NCI-H748 treated with DMSO at 0.1 percent for 48 hours (cell line): ENCODE measurements at regions not wholly inside any gene's neighbourhood (a gene's known extent, or its start where the extent isn't known, plus 50 kb on each side); places are given as distances from the start of the nearest gene placed in this dataset.

Experiments used
- DNase-seq: peaks from one replicate; lab custom pipeline; 2025; lab: John Stamatoyannopoulos, UW

- no peak for DNase-seq
Observed at GRCh38 chr3:107992976-107993684, 97.7 kb downstream of the CD47 start.

DNA sequence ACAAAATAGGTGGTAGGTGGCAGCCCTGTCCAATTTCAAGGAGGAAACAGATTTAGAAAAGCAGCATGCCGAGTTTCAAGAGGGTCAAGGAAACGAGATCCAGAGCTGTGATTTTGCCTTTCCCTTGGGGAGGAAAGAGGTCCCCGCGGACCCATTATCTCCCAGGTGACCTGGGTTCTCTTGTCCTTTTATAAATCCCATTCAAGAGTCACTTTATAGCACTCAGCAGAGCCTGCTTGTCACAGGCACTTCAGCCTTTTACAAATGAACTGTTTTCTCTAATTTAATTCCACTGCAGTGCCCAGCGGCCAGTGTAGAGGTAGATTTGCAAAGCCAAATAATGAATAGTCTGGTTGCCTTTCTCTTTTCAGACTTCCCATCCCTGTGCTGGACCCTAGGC is 99.9 kb downstream of the CD47 start:
- no peak for DNase-seq

DNA sequence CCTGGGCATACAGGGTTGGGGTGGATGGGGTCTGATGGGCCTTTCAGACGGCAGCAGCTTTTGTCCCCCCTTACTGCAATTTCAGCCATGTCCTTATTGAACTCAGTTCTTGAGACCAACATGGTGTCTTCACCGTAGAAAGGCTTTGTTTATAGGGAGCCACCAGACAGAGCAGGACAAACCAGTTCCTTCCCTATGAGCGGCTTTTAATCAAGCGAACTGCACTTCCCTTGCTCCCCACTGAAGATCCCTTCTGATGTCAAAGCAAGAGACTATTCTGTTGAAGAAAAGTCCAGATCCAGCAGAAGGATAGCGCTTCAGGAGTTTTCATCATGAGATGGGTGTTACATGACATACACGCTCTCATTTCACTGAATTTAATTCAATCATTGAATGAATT is 100.4 kb downstream of the CD47 start:
- DNase-seq: no peak

- no peak for DNase-seq
Observed at GRCh38 chr3:107989661-107990060, 101.2 kb downstream of the CD47 start.

- DNase-seq: no peak
Observed at GRCh38 chr3:107988460-107989175, 102.2 kb downstream of the CD47 start.

GRCh38 chr3:107987036-107987939 is 103.5 kb downstream of the CD47 start:
- DNase-seq: peak; percentile 39

- no peak for DNase-seq
Observed at GRCh38 chr3:107986505-107986904, 104.3 kb downstream of the CD47 start.

DNA sequence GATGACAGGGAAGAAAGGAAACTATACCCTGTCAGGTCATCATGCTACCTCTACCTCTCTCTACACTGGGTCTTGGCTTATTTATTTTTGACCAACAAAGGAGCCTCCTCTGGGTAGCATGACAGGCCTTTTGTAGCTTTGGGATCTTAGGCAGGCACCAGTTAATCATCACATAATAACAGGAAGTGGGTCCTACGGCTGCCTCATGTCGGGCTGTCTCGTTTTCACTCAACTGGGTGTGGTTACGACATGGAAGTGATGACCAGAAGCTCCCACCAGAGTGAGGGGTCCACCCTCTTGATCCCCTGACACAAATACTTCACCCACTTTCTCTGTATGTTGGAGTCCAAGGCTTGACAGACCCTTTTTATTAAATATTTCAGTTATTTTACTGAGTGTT is 105.3 kb downstream of the CD47 start:
- DNase-seq: no peak

GRCh38 chr3:107983247-107983646 is 107.6 kb downstream of the CD47 start:
- DNase-seq: no peak

DNA sequence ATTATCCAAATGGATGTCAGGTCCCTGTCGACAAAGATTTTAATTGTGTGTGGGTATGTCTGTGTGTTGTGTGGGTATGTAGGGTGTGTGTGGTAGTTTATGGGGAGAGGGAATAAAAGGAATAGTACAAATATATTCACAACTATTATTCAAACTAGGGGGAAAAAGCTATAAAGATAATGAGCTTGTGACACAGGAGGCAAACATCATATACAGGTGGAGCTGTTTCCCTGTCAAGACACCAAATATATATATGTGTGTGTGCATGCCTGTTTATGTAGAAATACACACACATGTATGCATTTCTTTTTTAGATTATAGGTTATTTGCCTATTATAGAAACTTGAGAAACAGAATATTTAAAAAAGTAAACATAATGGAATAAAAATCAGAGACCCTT is 108.7 kb downstream of the CD47 start:
- DNase-seq: no peak

- DNase-seq: no peak
Observed at GRCh38 chr3:107981471-107982111, 109.2 kb downstream of the CD47 start.

DNA sequence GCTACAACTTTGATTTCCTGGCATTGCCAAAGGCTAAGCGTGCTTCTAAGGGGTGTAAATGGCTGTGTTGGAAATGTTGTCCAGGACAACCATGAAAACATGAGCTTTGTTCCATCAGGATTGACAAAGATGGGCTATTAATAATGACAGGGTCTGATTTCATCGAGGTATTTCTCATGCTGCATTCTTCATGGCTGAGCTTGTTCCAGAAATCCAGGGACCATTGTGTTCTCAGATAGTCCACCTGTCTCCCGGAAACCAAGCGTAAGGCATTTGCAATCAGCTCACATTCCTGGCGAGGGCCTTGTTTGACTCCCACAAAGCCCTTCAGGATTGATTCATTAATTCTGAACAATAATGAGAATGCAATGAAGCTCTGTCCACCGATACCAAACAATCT is 111.3 kb downstream of the CD47 start:
- no peak for DNase-seq

DNA sequence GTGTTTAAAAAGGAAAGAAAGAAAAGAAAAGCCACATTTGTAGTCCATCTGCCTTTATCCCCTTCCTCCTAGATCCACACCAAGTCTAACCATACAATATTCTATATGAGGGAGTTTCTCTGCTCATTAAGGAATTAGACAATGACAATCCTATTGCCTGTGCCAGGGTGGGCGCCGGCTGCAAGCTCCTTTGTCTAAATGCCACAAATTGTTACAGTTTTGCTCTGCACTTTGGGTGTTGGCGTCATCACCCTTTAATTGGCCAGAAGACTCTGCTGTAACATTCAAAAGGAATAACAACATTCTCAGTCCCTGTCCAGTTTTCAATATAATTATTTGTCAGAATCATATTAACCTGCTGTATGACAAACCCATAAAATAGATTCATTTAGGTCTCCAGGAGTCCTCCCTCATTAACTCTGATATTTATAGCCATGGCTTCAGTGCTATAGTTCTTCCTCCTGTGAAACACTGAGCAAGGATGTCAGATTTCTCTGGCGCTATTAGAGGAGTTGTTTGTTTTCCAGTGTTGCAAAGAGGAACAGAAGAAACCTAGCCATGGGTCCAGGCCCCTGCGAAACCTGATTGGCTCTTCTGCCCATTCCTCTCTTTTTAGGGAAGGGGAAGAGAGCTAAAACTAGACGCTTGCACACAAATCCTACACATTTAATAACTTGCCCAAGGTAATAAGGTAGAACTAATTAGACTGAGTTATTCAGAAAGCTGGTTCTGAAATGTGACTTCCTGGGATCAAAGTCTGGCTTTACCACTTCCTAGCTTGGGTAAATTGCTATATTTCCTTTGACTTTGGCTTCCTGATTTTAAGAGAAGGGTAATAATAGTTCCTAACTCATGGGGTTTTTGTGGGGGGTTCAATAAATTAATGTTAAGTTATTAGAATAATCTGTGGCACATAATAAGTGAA is 112.4 kb downstream of the CD47 start:
- DNase-seq: no peak

DNA sequence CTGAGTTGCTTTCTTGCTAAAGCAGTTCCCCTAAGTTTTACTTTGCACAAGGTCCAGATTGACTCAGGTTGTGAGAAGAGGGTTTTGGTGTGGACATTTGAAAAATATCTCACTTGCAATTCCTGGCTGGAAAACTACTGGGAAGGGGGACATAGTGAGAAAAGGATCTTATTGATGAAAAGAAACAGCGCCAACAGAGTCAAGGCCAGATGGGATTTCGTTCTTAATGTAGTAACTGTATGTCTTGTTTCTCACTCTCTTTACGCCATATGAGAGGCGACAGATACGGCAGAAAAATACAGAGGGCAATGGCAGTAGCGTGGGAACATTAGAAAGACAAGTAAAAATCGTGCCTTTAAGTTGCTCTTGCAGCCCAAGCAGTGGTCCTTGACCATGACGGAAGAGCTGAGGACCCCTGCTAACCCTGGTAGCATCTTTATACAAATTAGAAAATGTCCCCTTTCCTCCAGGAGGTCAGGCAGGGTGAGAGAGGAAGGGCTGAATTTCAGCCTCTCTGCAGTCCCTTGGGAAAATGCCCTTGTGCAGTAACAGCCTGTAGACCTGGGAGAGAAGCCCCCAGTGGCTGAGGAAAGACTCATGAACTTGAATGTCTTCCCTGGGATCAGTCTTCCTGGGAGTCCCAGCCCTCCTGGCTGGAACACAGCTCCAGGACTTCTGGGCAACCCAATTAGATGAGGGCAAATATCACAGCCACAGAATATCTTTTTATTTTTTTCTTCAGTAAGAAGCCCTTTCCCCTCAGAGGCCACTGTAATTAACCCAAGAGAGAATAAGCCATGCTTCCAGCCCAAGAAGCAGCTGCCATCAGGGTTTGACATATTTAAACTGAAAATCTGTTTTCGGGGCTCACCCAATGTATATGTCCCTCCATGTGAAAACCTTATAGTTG is 113.4 kb downstream of the CD47 start:
- DNase-seq: no peak

- DNase-seq: no peak
Observed at GRCh38 chr3:107976202-107976800, 114.5 kb downstream of the CD47 start.

GRCh38 chr3:107975529-107976201 is 115.2 kb downstream of the CD47 start:
- no peak for DNase-seq

- no peak for DNase-seq
Observed at GRCh38 chr3:107973961-107974360, 116.9 kb downstream of the CD47 start.

GRCh38 chr3:107973152-107973551 is 117.7 kb downstream of the CD47 start:
- DNase-seq: no peak

GRCh38 chr3:107970993-107971580 is 119.7 kb downstream of the CD47 start:
- DNase-seq: no peak
